ENCODE measurements at regions not wholly inside any gene's neighbourhood (a gene's known extent, or its start where the extent isn't known, plus 50 kb on each side); places are given as distances from the start of the nearest gene placed in this dataset.

- TF ChIP-seq NFIC (IDR thresholded peaks at IDR 0.05) (no peak), YY1 (IDR thresholded peaks at IDR 0.05; ENCODE audit: low read depth) (no peak), EGR1 (IDR thresholded peaks at IDR 0.05) (no peak), TAF1 (IDR thresholded peaks at IDR 0.05; ENCODE audit: low read depth) (no peak), ZBTB7A (IDR thresholded peaks at IDR 0.05; ENCODE audit: low read depth) (no peak), FOXM1 (IDR thresholded peaks at IDR 0.05; ENCODE audit: borderline replicate concordance, low read depth) (no peak), REST (IDR thresholded peaks at IDR 0.05; ENCODE audit: low read depth) (no peak), RAD21 (IDR thresholded peaks at IDR 0.05; ENCODE audit: low read depth) (no peak), EP300 (IDR thresholded peaks at IDR 0.05; ENCODE audit: borderline replicate concordance) (no peak), CEBPB (IDR thresholded peaks at IDR 0.05) (no peak), USF1 (IDR thresholded peaks at IDR 0.05) (no peak), TEAD4 (IDR thresholded peaks at IDR 0.05) (no peak), TCF12 (IDR thresholded peaks at IDR 0.05; ENCODE audit: low read depth) (no peak), CREB1 (IDR thresholded peaks at IDR 0.05; ENCODE audit: low read depth) (no peak)
Measured at GRCh38 chr3:28118087-28118486, 123.3 kb upstream of the CMC1 start.

GRCh38 chr3:28122227-28122626 lies 119.2 kb upstream of the CMC1 start:
- no peak for TF ChIP-seq CREB1 (IDR thresholded peaks at IDR 0.05; ENCODE audit: low read depth)
- TF ChIP-seq TCF12 (IDR thresholded peaks at IDR 0.05; ENCODE audit: low read depth), result no peak
- no peak for TF ChIP-seq RAD21 (IDR thresholded peaks at IDR 0.05; ENCODE audit: low read depth)
- no peak for TF ChIP-seq EP300 (IDR thresholded peaks at IDR 0.05; ENCODE audit: borderline replicate concordance)
- no peak for TF ChIP-seq ZBTB7A (IDR thresholded peaks at IDR 0.05; ENCODE audit: low read depth)
- no peak for TF ChIP-seq YY1 (IDR thresholded peaks at IDR 0.05; ENCODE audit: low read depth)
- TF ChIP-seq FOXM1 (IDR thresholded peaks at IDR 0.05; ENCODE audit: borderline replicate concordance, low read depth), result no peak
- TF ChIP-seq REST (IDR thresholded peaks at IDR 0.05; ENCODE audit: low read depth), result no peak
- TF ChIP-seq NFIC (IDR thresholded peaks at IDR 0.05), result no peak

- no peak for TF ChIP-seq ZBTB7A (IDR thresholded peaks at IDR 0.05; ENCODE audit: low read depth)
- TF ChIP-seq FOXM1 (IDR thresholded peaks at IDR 0.05; ENCODE audit: borderline replicate concordance, low read depth), result no peak
- no peak for TF ChIP-seq NFIC (IDR thresholded peaks at IDR 0.05)
Measured at GRCh38 chr3:28124882-28125281, 116.5 kb upstream of the CMC1 start.

GRCh38 chr3:28125342-28125741 lies 116.1 kb upstream of the CMC1 start:
- TF ChIP-seq EGR1 (IDR thresholded peaks at IDR 0.05) (no peak), TEAD4 (IDR thresholded peaks at IDR 0.05) (no peak), ZBTB7A (IDR thresholded peaks at IDR 0.05; ENCODE audit: low read depth) (no peak), FOXM1 (IDR thresholded peaks at IDR 0.05; ENCODE audit: borderline replicate concordance, low read depth) (no peak), NFIC (IDR thresholded peaks at IDR 0.05) (no peak), TAF1 (IDR thresholded peaks at IDR 0.05; ENCODE audit: low read depth) (no peak), USF1 (IDR thresholded peaks at IDR 0.05) (no peak), CEBPB (IDR thresholded peaks at IDR 0.05) (no peak), TCF12 (IDR thresholded peaks at IDR 0.05; ENCODE audit: low read depth) (no peak), RAD21 (IDR thresholded peaks at IDR 0.05; ENCODE audit: low read depth) (no peak), REST (IDR thresholded peaks at IDR 0.05; ENCODE audit: low read depth) (no peak), MAX (IDR thresholded peaks at IDR 0.05) (no peak), YY1 (IDR thresholded peaks at IDR 0.05; ENCODE audit: low read depth) (no peak), EP300 (IDR thresholded peaks at IDR 0.05; ENCODE audit: borderline replicate concordance) (no peak), CREB1 (IDR thresholded peaks at IDR 0.05; ENCODE audit: low read depth) (no peak)

GRCh38 chr3:28130836-28131235 lies 110.6 kb upstream of the CMC1 start:
- no peak for TF ChIP-seq EP300 (IDR thresholded peaks at IDR 0.05; ENCODE audit: borderline replicate concordance)
- no peak for TF ChIP-seq USF1 (IDR thresholded peaks at IDR 0.05)
- no peak for TF ChIP-seq FOXM1 (IDR thresholded peaks at IDR 0.05; ENCODE audit: borderline replicate concordance, low read depth)
- TF ChIP-seq MAX (IDR thresholded peaks at IDR 0.05), result no peak
- TF ChIP-seq CREB1 (IDR thresholded peaks at IDR 0.05; ENCODE audit: low read depth), result no peak
- TF ChIP-seq TAF1 (IDR thresholded peaks at IDR 0.05; ENCODE audit: low read depth), result no peak
- TF ChIP-seq TCF12 (IDR thresholded peaks at IDR 0.05; ENCODE audit: low read depth), result no peak
- TF ChIP-seq TEAD4 (IDR thresholded peaks at IDR 0.05), result no peak
- no peak for TF ChIP-seq YY1 (IDR thresholded peaks at IDR 0.05; ENCODE audit: low read depth)
- TF ChIP-seq NFIC (IDR thresholded peaks at IDR 0.05), result no peak
- TF ChIP-seq RAD21 (IDR thresholded peaks at IDR 0.05; ENCODE audit: low read depth), result no peak

Measured in Ishikawa (cell line).